Neural cell (in vitro differentiated cells): ENCODE measurements at regions not wholly inside any gene's neighbourhood (a gene's known extent, or its start where the extent isn't known, plus 50 kb on each side); places are given as distances from the start of the nearest gene placed in this dataset.
A peak's percentile ranks its signal among the peaks of the same experiment; 100 is the strongest.

Experiments used
- H2AFZ ChIP-seq: fragments of 200-600, 300-800 bp; sonication (generic), shearing (Covaris generic); 2 replicates; pipeline ENCODE4 v1.6.0; 2014; ENCODE audit warnings: low read depth, mild to moderate bottlenecking, antibody characterized with exemption, low read length, moderate library complexity
- H3F3A ChIP-seq: fragments of 200-600 bp; shearing (Covaris generic); 2 replicates; pipeline ENCODE4 v1.6.1; 2016; ENCODE audit warnings: mild to moderate bottlenecking, moderate library complexity, mixed read lengths, antibody characterized with exemption, low read length; ENCODE audit not compliant: insufficient read depth, poor library complexity, severe bottlenecking
- H3K27ac ChIP-seq: fragments of 200-600, 300-800 bp; sonication (generic), shearing (Covaris generic); 2 replicates; pipeline ENCODE4 v1.5.1; 2014; ENCODE audit warnings: mild to moderate bottlenecking, low read length, moderate library complexity
- H3K27me3 ChIP-seq: fragments of 300-800, 200-600 bp; sonication (generic), shearing (Covaris generic); 2 replicates; pipeline ENCODE4 v1.6.0; 2014; ENCODE audit warnings: mild to moderate bottlenecking, low read depth, low read length, moderate library complexity; ENCODE audit not compliant: insufficient read depth
- H3K36me3 ChIP-seq: fragments of 300-800, 200-600 bp; sonication (generic), shearing (Covaris generic); 2 replicates; pipeline ENCODE4 v1.5.1; 2014; ENCODE audit warnings: mild to moderate bottlenecking, antibody characterized with exemption, low read length, moderate library complexity; ENCODE audit not compliant: insufficient read depth
- H3K4me2 ChIP-seq: fragments of 300-800, 200-600 bp; sonication (generic), shearing (Covaris generic); 2 replicates; pipeline ENCODE4 v1.6.0; 2014; ENCODE audit warnings: mild to moderate bottlenecking, low read length
- H3K4me3 ChIP-seq: fragments of 300-800, 200-600 bp; sonication (generic), shearing (Covaris generic); 2 replicates; pipeline ENCODE4 v1.5.1; 2014; ENCODE audit warnings: mild to moderate bottlenecking, low read length, moderate library complexity
- H3K79me2 ChIP-seq: fragments of 200-600 bp; shearing (Covaris generic); replicated peaks from 2 replicates; pipeline ENCODE4 v1.6.0; 2014; ENCODE audit warnings: mild to moderate bottlenecking, low read length, moderate library complexity; ENCODE audit not compliant: insufficient read depth
- H3K9ac ChIP-seq: fragments of 300-800, 200-600 bp; sonication (generic), shearing (Covaris generic); 2 replicates; pipeline ENCODE4 v1.6.1; 2016; ENCODE audit warnings: mild to moderate bottlenecking, low read length, mixed read lengths
- H3K9me2 ChIP-seq: fragments of 200-600 bp; shearing (Covaris generic); 2 replicates; pipeline ENCODE4 v1.6.1; 2016; ENCODE audit warnings: mild to moderate bottlenecking, low read length, mixed read lengths; ENCODE audit not compliant: insufficient read depth
- H3K9me3 ChIP-seq: fragments of 200-600, 300-800 bp; sonication (generic), shearing (Covaris generic); 2 replicates; pipeline ENCODE4 v1.6.1; 2016; ENCODE audit warnings: mild to moderate bottlenecking, mixed run types, low read length, moderate library complexity, mixed read lengths
- H4K20me1 ChIP-seq: fragments of 200-600 bp; shearing (Covaris generic); 2 replicates; pipeline ENCODE4 v1.6.1; 2016; ENCODE audit warnings: mild to moderate bottlenecking, mixed run types; ENCODE audit not compliant: insufficient read depth
- CTCF ChIP-seq: fragments of 450-650 bp; IDR thresholded peaks from 2 replicates; pipeline ENCODE4 v1.5.1; 2014; ENCODE audit warnings: antibody characterized with exemption, mild to moderate bottlenecking, moderate library complexity; ENCODE audit not compliant: poor library complexity, severe bottlenecking
- EP300 ChIP-seq: fragments of 450-650 bp; conservative IDR thresholded peaks from 2 replicates; pipeline ENCODE4 v1.6.1; 2014; ENCODE audit warnings: antibody characterized with exemption, mild to moderate bottlenecking, moderate library complexity; ENCODE audit not compliant: poor library complexity, severe bottlenecking
- EZH2 ChIP-seq: fragments of 200-600, 300-800 bp; shearing (Covaris generic), sonication (generic); IDR thresholded peaks from 2 replicates; pipeline ENCODE4 v1.6.1; 2014; ENCODE audit warnings: antibody characterized with exemption, low read length, borderline replicate concordance, mild to moderate bottlenecking; ENCODE audit not compliant: insufficient read depth, poor library complexity, severe bottlenecking
- MXI1 ChIP-seq: fragments of 450-650 bp; conservative IDR thresholded peaks from 2 replicates; pipeline ENCODE4 v1.6.1; 2014; ENCODE audit warnings: antibody characterized with exemption, mild to moderate bottlenecking; ENCODE audit not compliant: poor library complexity, severe bottlenecking
- POLR2AphosphoS5 ChIP-seq: IDR thresholded peaks from 2 replicates; pipeline ENCODE4 v1.6.1; 2012
- RAD21 ChIP-seq: fragments of 450-650 bp; conservative IDR thresholded peaks from 2 replicates; pipeline ENCODE4 v1.6.1; 2014; ENCODE audit warnings: antibody characterized with exemption, mild to moderate bottlenecking, moderate library complexity
- REST ChIP-seq: IDR thresholded peaks from 2 replicates; pipeline ENCODE4 v1.6.1; 2012; ENCODE audit warnings: borderline replicate concordance
- SMC3 ChIP-seq: fragments of 450-650 bp; conservative IDR thresholded peaks from 2 replicates; pipeline ENCODE4 v1.6.1; 2014; ENCODE audit warnings: antibody characterized with exemption, mild to moderate bottlenecking, moderate library complexity; ENCODE audit not compliant: poor library complexity
- TAF1 ChIP-seq: IDR thresholded peaks from 2 replicates; pipeline ENCODE4 v1.6.1; 2012; ENCODE audit warnings: low read depth

- TF ChIP-seq SMC3, result peak; percentile 26
- TF ChIP-seq RAD21, result no peak
Measured at GRCh38 chr3:117709108-117709507, 999.5 kb downstream of the TUSC7 start (continued).

- no peaks in the 10 kb centered on the region for H3F3A ChIP-seq
- no peak overlapping the region for H2AFZ ChIP-seq
- no peaks in the 10 kb centered on the region for H3K79me2 ChIP-seq
- H3K9me2 ChIP-seq, result no peaks in the 10 kb centered on the region
- no peaks in the 10 kb centered on the region for H3K9me3 ChIP-seq
- H3K9ac ChIP-seq, result no peak overlapping the region
- no peaks in the 10 kb centered on the region for H4K20me1 ChIP-seq
- H3K27ac ChIP-seq, result peak overlapping the region; percentile 65
- no peaks in the 10 kb centered on the region for H3K27me3 ChIP-seq
- TF ChIP-seq POLR2AphosphoS5 (no peak), RAD21 (no peak), REST (no peak), MXI1 (no peak), SMC3 (no peak), TAF1 (no peak), EZH2 (no peak), EP300 (no peak), CTCF (no peak)
- no peak overlapping the region for H3K4me3 ChIP-seq
- no peak overlapping the region for H3K4me2 ChIP-seq
- H3K36me3 ChIP-seq, result no peaks in the 10 kb centered on the region
Measured at GRCh38 chr3:117710501-117710900, 1000.9 kb downstream of the TUSC7 start.

GRCh38 chr3:117719316-117719926, 1009.8 kb downstream of the TUSC7 start:
- Histone ChIP-seq H3K4me3 (no peak overlapping the region), H3K27ac (no peak overlapping the region), H3K9me3 (no peaks in the 10 kb centered on the region), H3K27me3 (no peaks in the 10 kb centered on the region), H3F3A (no peaks in the 10 kb centered on the region), H2AFZ (no peak overlapping the region), H3K4me2 (no peak overlapping the region), H4K20me1 (no peaks in the 10 kb centered on the region), H3K9me2 (no peaks in the 10 kb centered on the region), H3K36me3 (no peaks in the 10 kb centered on the region), H3K9ac (no peak overlapping the region), H3K79me2 (no peaks in the 10 kb centered on the region)
- TF ChIP-seq MXI1 (no peak), EP300 (no peak), EZH2 (no peak), RAD21 (peak; percentile 69), CTCF (peak; percentile 73), SMC3 (peak; percentile 79), REST (no peak), POLR2AphosphoS5 (no peak), TAF1 (no peak)
